ENCODE measurements at regions not wholly inside any gene's neighbourhood (a gene's known extent, or its start where the extent isn't known, plus 50 kb on each side); places are given as distances from the start of the nearest gene placed in this dataset.

DNA sequence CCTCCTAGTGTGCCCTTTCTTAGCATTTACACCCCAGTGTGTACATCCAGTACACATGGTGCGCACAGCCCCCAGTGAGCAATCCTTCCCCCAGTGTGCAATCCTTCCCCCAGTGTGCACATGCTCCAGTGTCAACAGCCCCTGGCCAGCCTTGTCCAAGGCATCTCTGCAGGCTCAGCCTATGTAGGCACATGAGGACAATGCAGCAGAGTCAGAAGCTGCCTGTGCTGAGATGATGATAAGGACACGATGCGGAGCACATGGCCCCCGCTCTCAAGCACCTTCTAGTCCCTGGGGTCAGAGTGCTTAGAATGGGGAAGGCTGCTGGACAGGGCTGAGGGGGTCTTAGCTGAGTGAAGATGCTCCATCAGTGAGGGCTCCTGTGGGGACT lies 69.8 kb downstream of the GADD45G start:
- TF ChIP-seq, protein P1, sequence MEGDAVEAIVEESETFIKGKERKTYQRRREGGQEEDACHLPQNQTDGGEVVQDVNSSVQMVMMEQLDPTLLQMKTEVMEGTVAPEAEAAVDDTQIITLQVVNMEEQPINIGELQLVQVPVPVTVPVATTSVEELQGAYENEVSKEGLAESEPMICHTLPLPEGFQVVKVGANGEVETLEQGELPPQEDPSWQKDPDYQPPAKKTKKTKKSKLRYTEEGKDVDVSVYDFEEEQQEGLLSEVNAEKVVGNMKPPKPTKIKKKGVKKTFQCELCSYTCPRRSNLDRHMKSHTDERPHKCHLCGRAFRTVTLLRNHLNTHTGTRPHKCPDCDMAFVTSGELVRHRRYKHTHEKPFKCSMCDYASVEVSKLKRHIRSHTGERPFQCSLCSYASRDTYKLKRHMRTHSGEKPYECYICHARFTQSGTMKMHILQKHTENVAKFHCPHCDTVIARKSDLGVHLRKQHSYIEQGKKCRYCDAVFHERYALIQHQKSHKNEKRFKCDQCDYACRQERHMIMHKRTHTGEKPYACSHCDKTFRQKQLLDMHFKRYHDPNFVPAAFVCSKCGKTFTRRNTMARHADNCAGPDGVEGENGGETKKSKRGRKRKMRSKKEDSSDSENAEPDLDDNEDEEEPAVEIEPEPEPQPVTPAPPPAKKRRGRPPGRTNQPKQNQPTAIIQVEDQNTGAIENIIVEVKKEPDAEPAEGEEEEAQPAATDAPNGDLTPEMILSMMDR (tag by site-specific recombination; IDR thresholded peaks at IDR 0.05) = no peak
- TF ChIP-seq, protein P2, sequence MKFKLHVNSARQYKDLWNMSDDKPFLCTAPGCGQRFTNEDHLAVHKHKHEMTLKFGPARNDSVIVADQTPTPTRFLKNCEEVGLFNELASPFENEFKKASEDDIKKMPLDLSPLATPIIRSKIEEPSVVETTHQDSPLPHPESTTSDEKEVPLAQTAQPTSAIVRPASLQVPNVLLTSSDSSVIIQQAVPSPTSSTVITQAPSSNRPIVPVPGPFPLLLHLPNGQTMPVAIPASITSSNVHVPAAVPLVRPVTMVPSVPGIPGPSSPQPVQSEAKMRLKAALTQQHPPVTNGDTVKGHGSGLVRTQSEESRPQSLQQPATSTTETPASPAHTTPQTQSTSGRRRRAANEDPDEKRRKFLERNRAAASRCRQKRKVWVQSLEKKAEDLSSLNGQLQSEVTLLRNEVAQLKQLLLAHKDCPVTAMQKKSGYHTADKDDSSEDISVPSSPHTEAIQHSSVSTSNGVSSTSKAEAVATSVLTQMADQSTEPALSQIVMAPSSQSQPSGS (tag by site-specific recombination; IDR thresholded peaks at IDR 0.05; ENCODE audit: low read depth) = no peak
- TF ChIP-seq, protein P3, sequence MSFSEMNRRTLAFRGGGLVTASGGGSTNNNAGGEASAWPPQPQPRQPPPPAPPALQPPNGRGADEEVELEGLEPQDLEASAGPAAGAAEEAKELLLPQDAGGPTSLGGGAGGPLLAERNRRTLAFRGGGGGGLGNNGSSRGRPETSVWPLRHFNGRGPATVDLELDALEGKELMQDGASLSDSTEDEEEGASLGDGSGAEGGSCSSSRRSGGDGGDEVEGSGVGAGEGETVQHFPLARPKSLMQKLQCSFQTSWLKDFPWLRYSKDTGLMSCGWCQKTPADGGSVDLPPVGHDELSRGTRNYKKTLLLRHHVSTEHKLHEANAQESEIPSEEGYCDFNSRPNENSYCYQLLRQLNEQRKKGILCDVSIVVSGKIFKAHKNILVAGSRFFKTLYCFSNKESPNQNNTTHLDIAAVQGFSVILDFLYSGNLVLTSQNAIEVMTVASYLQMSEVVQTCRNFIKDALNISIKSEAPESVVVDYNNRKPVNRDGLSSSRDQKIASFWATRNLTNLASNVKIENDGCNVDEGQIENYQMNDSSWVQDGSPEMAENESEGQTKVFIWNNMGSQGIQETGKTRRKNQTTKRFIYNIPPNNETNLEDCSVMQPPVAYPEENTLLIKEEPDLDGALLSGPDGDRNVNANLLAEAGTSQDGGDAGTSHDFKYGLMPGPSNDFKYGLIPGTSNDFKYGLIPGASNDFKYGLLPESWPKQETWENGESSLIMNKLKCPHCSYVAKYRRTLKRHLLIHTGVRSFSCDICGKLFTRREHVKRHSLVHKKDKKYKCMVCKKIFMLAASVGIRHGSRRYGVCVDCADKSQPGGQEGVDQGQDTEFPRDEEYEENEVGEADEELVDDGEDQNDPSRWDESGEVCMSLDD (tag by site-specific recombination; IDR thresholded peaks at IDR 0.05) = no peak
- TF ChIP-seq, protein P4, sequence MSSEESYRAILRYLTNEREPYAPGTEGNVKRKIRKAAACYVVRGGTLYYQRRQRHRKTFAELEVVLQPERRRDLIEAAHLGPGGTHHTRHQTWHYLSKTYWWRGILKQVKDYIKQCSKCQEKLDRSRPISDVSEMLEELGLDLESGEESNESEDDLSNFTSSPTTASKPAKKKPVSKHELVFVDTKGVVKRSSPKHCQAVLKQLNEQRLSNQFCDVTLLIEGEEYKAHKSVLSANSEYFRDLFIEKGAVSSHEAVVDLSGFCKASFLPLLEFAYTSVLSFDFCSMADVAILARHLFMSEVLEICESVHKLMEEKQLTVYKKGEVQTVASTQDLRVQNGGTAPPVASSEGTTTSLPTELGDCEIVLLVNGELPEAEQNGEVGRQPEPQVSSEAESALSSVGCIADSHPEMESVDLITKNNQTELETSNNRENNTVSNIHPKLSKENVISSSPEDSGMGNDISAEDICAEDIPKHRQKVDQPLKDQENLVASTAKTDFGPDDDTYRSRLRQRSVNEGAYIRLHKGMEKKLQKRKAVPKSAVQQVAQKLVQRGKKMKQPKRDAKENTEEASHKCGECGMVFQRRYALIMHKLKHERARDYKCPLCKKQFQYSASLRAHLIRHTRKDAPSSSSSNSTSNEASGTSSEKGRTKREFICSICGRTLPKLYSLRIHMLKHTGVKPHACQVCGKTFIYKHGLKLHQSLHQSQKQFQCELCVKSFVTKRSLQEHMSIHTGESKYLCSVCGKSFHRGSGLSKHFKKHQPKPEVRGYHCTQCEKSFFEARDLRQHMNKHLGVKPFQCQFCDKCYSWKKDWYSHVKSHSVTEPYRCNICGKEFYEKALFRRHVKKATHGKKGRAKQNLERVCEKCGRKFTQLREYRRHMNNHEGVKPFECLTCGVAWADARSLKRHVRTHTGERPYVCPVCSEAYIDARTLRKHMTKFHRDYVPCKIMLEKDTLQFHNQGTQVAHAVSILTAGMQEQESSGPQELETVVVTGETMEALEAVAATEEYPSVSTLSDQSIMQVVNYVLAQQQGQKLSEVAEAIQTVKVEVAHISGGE (tag by site-specific recombination; conservative IDR thresholded peaks at IDR 0.05; ENCODE audit: low read depth) = no peak
- TF ChIP-seq SP7 (tag by site-specific recombination; IDR thresholded peaks at IDR 0.05) = no peak
- no peak for TF ChIP-seq ZEB2 (tag by site-specific recombination; IDR thresholded peaks at IDR 0.05)
- TF ChIP-seq GFI1B (tag by site-specific recombination; IDR thresholded peaks at IDR 0.05) = no peak
- no peak for TF ChIP-seq MEIS1 (CRISPR knock-in tag; IDR thresholded peaks at IDR 0.05; ENCODE audit: borderline replicate concordance)
- TF ChIP-seq, protein P5, sequence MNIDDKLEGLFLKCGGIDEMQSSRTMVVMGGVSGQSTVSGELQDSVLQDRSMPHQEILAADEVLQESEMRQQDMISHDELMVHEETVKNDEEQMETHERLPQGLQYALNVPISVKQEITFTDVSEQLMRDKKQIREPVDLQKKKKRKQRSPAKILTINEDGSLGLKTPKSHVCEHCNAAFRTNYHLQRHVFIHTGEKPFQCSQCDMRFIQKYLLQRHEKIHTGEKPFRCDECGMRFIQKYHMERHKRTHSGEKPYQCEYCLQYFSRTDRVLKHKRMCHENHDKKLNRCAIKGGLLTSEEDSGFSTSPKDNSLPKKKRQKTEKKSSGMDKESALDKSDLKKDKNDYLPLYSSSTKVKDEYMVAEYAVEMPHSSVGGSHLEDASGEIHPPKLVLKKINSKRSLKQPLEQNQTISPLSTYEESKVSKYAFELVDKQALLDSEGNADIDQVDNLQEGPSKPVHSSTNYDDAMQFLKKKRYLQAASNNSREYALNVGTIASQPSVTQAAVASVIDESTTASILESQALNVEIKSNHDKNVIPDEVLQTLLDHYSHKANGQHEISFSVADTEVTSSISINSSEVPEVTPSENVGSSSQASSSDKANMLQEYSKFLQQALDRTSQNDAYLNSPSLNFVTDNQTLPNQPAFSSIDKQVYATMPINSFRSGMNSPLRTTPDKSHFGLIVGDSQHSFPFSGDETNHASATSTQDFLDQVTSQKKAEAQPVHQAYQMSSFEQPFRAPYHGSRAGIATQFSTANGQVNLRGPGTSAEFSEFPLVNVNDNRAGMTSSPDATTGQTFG (tag by site-specific recombination; IDR thresholded peaks at IDR 0.05; ENCODE audit: borderline replicate concordance) = no peak
- TF ChIP-seq ZNF174 (tag by site-specific recombination; IDR thresholded peaks at IDR 0.05) = no peak
- TF ChIP-seq ZNF670 (tag by site-specific recombination; IDR thresholded peaks at IDR 0.05; ENCODE audit: low read depth) = no peak
- TF ChIP-seq ZBTB48 (tag by site-specific recombination; IDR thresholded peaks at IDR 0.05) = no peak
- no peak for TF ChIP-seq ZNF274 (IDR thresholded peaks at IDR 0.05; ENCODE audit: low read length)
- no peak for TF ChIP-seq ZNF274 (tag by site-specific recombination; IDR thresholded peaks at IDR 0.05; ENCODE audit: borderline replicate concordance)
- TF ChIP-seq, protein P6, sequence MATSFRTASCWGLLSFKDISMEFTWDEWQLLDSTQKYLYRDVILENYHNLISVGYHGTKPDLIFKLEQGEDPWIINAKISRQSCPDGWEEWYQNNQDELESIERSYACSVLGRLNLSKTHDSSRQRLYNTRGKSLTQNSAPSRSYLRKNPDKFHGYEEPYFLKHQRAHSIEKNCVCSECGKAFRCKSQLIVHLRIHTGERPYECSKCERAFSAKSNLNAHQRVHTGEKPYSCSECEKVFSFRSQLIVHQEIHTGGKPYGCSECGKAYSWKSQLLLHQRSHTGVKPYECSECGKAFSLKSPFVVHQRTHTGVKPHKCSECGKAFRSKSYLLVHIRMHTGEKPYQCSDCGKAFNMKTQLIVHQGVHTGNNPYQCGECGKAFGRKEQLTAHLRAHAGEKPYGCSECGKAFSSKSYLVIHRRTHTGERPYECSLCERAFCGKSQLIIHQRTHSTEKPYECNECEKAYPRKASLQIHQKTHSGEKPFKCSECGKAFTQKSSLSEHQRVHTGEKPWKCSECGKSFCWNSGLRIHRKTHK (tag by site-specific recombination; IDR thresholded peaks at IDR 0.05) = no peak
